Naive thymus-derived CD4-positive, alpha-beta T cell (primary cell): ENCODE measurements at regions not wholly inside any gene's neighbourhood (a gene's known extent, or its start where the extent isn't known, plus 50 kb on each side); places are given as distances from the start of the nearest gene placed in this dataset.

Experiments used
- ATAC-seq: fragments of 150-1000 bp; cut with Tn5 transposase; 2 replicates; pipeline ENCODE4 v1.10.0; 2021; ENCODE audit warnings: mild to moderate bottlenecking, moderate library complexity
- CTCF ChIA-PET: fragments of 350-600 bp; sonication (Branson Sonifier 250); formaldehyde crosslinking; loops from one replicate; lab custom pipeline; 2021; ENCODE audit warnings: antibody characterized with exemption; lab: Charles Lee
- POLR2A ChIA-PET: fragments of 350-600 bp; sonication (Branson Sonifier 250); formaldehyde crosslinking; loops from one replicate; lab custom pipeline; 2021; ENCODE audit warnings: antibody characterized with exemption, inconsistent platforms; lab: Charles Lee
- DNase-seq, 9 donors: peaks; one replicate each; pipeline versions ENCODE4 v3.0.0 to v3.0.0-alpha.2; 2020 to 2022; ENCODE audit warnings: mixed read lengths in 1 of 9
- H3K27ac ChIP-seq: one replicate; pipeline ENCODE4 v1.7.0; 2013; ENCODE audit warnings: mild to moderate bottlenecking, low read depth, low read length, moderate library complexity
- H3K27me3 ChIP-seq, 2 donors: one replicate each; pipeline ENCODE4 v1.7.0; 2013; ENCODE audit warnings: low read length in 2 of 2, mild to moderate bottlenecking in 2 of 2, moderate library complexity in 2 of 2; ENCODE audit not compliant: control insufficient read depth in 2 of 2, insufficient read depth in 2 of 2
- H3K36me3 ChIP-seq, 3 experiments: 1 replicate in 2 of 3; 2 replicates in 1 of 3; pipeline ENCODE4 v1.7.0; 2013; ENCODE audit warnings: low read length in 3 of 3, mild to moderate bottlenecking in 3 of 3, moderate library complexity in 1 of 3; ENCODE audit not compliant: insufficient read depth in 3 of 3, control insufficient read depth in 2 of 3
- H3K4me1 ChIP-seq, 2 donors: one replicate each; pipeline ENCODE4 v1.7.0; 2013; ENCODE audit warnings: low read length in 2 of 2, mild to moderate bottlenecking in 2 of 2, moderate library complexity in 1 of 2; ENCODE audit not compliant: control insufficient read depth in 2 of 2, insufficient read depth in 2 of 2
- H3K4me3 ChIP-seq: 2 replicates; pipeline ENCODE4 v1.7.0; 2013; ENCODE audit warnings: mild to moderate bottlenecking, low read length
- H3K9me3 ChIP-seq, 3 experiments: 1 replicate in 2 of 3; 2 replicates in 1 of 3; pipeline ENCODE4 v1.7.0; 2013; ENCODE audit warnings: low read length in 3 of 3; ENCODE audit not compliant: control insufficient read depth in 2 of 3
- H3K27ac Mint-ChIP-seq, 9 donors: one replicate each; pipeline ENCODE4 v1.8.0; 2020 to 2022; ENCODE audit warnings: mixed read lengths in 9 of 9, mild to moderate bottlenecking in 8 of 9, moderate library complexity in 5 of 9, inconsistent platforms in 2 of 9
- H3K27me3 Mint-ChIP-seq, 5 donors: one replicate each; pipeline ENCODE4 v1.8.0; 2021 to 2022; ENCODE audit warnings: mixed read lengths in 5 of 5, mild to moderate bottlenecking in 1 of 5
- H3K36me3 Mint-ChIP-seq, 5 donors: one replicate each; pipeline ENCODE4 v1.8.0; 2020 to 2022; ENCODE audit warnings: mixed read lengths in 5 of 5, mild to moderate bottlenecking in 3 of 5, inconsistent platforms in 1 of 5
- H3K4me1 Mint-ChIP-seq, 7 donors: one replicate each; pipeline ENCODE4 v1.8.0; 2020 to 2022; ENCODE audit warnings: mixed read lengths in 7 of 7, mild to moderate bottlenecking in 3 of 7, inconsistent platforms in 1 of 7
- H3K4me3 Mint-ChIP-seq, 10 donors: one replicate each; pipeline ENCODE4 v1.8.0; 2020 to 2022; ENCODE audit warnings: mild to moderate bottlenecking in 10 of 10, mixed read lengths in 10 of 10, moderate library complexity in 6 of 10, inconsistent platforms in 2 of 10
- H3K9me3 Mint-ChIP-seq, 11 donors: one replicate each; pipeline ENCODE4 v1.8.0; 2020 to 2022; ENCODE audit warnings: mixed read lengths in 11 of 11, mild to moderate bottlenecking in 4 of 11, inconsistent platforms in 1 of 11, moderate library complexity in 1 of 11
- intact Hi-C, 2 donors: fragments of 100-400 bp; cut with micrococcal nuclease; formaldehyde crosslinking; loops; one replicate each; pipeline ENCODE4 v1.15.1; 2023

DNA sequence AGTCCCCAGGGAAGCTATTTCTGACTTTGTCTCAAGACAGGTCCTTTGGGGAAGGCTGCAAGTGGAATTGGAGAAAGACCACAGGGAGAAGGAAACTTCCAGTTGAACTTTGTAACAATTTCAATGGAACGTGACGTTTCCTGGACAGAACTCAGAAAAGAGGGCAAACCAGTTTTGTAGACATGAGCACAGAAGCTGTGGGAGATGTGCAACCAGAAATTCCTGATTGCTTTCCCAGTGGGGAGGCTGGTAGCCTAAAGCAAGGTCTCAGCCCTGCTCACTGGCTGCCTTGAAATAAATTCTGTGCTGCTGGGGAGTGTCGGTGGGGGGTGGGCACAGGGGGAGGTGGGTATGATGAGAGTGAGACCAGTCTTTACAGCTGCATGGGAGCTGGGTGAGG, 1206.7 kb upstream of the ADGRL2 start:
- peaks cover 12 to 62% (median 27%) of the 10 kb centered on the region in 11 donors for H3K9me3 Mint-ChIP-seq
- intact Hi-C loops: no loop called here

DNA sequence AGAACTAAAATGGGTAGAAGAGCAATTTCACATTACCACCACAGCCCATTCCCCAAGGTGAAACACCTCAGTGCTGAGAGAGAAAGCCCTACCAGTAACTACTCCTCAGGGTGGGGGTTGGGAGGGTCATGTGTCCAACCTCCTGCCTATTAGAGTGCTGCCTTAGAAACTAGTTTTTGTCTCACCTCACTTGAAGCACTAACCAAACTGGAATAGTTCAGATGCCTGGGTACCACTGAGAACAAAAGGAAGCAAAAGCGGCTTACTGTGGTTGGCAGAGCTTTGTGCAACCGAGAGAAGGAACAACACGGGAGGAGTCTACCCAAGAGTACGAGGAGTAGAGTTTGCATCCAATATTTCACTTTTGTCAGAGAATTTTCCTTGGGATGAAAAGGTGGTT, 1207.5 kb upstream of the ADGRL2 start:
- Mint-ChIP-seq H3K9me3 (peaks cover 12 to 56% (median 27%) of the 10 kb centered on the region in 11 donors), H3K36me3 (peaks cover 0 to 8% (median 0%) of the 10 kb centered on the region in 5 donors), H3K27me3 (no peaks in the 10 kb centered on the region), H3K27ac (no peak overlapping the region), H3K4me1 (no peaks in the 10 kb centered on the region), H3K4me3 (no peak overlapping the region)
- Histone ChIP-seq H3K27me3 (no peaks in the 10 kb centered on the region), H3K36me3 (no peaks in the 10 kb centered on the region), H3K4me1 (no peaks in the 10 kb centered on the region), H3K4me3 (no peak overlapping the region), H3K27ac (no peak overlapping the region), H3K9me3 (peaks cover 0 to 11% (median 3%) of the 10 kb centered on the region in 3 experiments)
- intact Hi-C loops: no loop called here
- DNase-seq: no peak
- ChIA-PET CTCF (no interaction called here), POLR2A (no interaction called here)
- ATAC-seq: no peak

More for the DNA sequence above, 1206.7 kb upstream of the ADGRL2 start:
- Histone ChIP-seq H3K27ac (no peak overlapping the region), H3K9me3 (peaks cover 0 to 11% (median 3%) of the 10 kb centered on the region in 3 experiments), H3K4me1 (no peaks in the 10 kb centered on the region), H3K27me3 (no peaks in the 10 kb centered on the region), H3K36me3 (no peaks in the 10 kb centered on the region), H3K4me3 (no peak overlapping the region)
- POLR2A ChIA-PET: no interaction called here
- Mint-ChIP-seq H3K27ac (no peak overlapping the region), H3K36me3 (peaks cover 0 to 8% (median 0%) of the 10 kb centered on the region in 5 donors), H3K27me3 (no peaks in the 10 kb centered on the region), H3K4me3 (no peak overlapping the region), H3K4me1 (no peaks in the 10 kb centered on the region)
- ATAC-seq: no peak
- CTCF ChIA-PET: no interaction called here
- no peak for DNase-seq

DNA sequence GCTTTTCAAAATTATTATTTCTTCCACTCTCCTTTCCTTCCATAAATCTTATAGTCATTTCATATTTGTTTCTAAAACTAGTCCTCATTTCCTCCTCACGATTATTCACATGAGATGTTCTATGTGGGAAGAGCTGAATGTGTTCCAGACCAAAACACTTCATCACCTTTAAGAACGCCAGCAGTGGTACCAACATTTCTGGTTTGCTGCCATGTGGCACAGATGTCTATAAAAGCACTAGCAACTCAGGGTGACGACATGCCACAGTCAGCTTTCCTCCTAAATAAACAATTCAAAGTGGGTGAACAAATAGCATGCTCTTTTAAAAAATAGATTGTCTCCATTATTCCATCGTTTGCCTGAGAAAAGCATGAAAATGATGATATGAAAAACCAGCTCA, 1217.8 kb upstream of the ADGRL2 start:
- no peak for ATAC-seq
- intact Hi-C loops: no loop called here
- CTCF ChIA-PET: no interaction called here
- H3K36me3 ChIP-seq: no peaks in the 10 kb centered on the region
- no peaks in the 10 kb centered on the region for H3K27me3 Mint-ChIP-seq
- H3K4me1 ChIP-seq: no peaks in the 10 kb centered on the region
- no peaks in the 10 kb centered on the region for H3K27me3 ChIP-seq
- POLR2A ChIA-PET: no interaction called here
- H3K27ac Mint-ChIP-seq: no peak overlapping the region
- no peak for DNase-seq
- H3K27ac ChIP-seq: no peak overlapping the region
- H3K9me3 Mint-ChIP-seq: peaks cover 3 to 21% (median 11%) of the 10 kb centered on the region in 11 donors
- no peak overlapping the region for H3K4me3 Mint-ChIP-seq
- H3K4me1 Mint-ChIP-seq: no peaks in the 10 kb centered on the region
- H3K36me3 Mint-ChIP-seq: no peaks in the 10 kb centered on the region
- H3K9me3 ChIP-seq: peaks cover 0 to 6% (median 4%) of the 10 kb centered on the region in 3 experiments
- no peak overlapping the region for H3K4me3 ChIP-seq

DNA sequence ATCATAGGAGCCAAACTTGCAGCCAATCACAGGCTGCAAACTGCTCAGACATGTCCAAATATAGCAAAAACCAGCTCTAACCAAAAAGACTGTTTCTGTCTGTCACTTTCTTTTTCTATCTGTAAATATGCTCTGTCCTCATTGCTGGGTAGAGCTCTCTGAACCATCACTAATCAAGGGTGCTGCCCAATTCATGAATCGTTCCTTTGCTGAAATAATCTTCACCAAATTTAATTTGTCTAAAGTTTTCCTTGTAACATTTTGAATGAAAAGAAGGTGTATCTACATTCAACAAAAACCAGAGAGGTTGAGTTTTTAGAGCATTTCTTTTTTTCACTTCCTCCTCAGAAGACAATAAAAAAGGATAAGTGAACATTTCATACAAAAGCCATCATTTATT, 1221.7 kb upstream of the ADGRL2 start:
- ATAC-seq (no peak), DNase-seq (no peak)
- Mint-ChIP-seq H3K4me3 (no peak overlapping the region), H3K27me3 (no peaks in the 10 kb centered on the region), H3K4me1 (no peaks in the 10 kb centered on the region), H3K27ac (no peak overlapping the region), H3K36me3 (no peaks in the 10 kb centered on the region), H3K9me3 (peaks cover 0 to 18% (median 6%) of the 10 kb centered on the region in 11 donors)
- Histone ChIP-seq H3K27me3 (no peaks in the 10 kb centered on the region), H3K4me3 (no peak overlapping the region), H3K36me3 (no peaks in the 10 kb centered on the region), H3K4me1 (no peaks in the 10 kb centered on the region), H3K27ac (no peak overlapping the region), H3K9me3 (peaks cover 0 to 3% (median 0%) of the 10 kb centered on the region in 3 experiments)
- ChIA-PET POLR2A (no interaction called here), CTCF (no interaction called here)
- intact Hi-C loops: no loop called here

DNA sequence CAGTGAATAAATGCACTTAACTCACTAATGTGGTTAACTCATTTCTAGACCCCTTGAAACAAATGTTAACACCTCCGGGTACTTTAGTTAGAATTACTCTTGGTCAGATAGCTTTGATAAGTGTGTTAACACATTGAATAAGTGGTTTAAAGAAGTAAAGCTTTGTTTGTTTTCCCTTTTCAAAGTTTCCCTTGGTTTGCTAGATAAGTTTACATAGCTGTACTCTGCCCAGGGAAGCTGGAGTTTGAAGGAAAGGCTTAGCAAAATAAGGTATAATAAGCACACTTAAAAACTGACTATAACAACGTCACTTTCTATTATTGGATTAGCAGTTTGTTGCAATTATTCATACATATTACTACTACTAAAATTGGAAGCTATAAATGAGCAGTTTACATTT, 1233.9 kb upstream of the ADGRL2 start:
- CTCF ChIA-PET: no interaction called here

DNA sequence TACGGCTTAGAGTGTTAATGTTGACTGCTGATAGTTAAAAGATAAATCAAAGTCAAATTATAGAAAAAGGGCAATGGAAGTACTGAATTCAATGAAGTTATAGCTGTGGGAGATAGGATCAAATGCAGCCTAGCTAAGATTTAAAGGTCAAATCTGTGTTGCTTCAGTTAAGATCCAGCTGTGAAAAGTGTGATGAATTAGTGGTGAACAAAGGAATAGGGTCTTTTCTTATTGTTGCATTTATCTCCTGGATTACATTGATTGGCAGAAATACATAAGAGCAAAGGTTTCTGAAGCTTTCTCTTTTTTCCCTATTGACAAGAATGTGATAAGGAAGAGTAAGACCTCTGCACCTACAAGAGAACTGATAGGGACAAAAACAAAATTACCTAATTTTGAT, 1234.6 kb upstream of the ADGRL2 start:
- H3K27me3 ChIP-seq: no peaks in the 10 kb centered on the region
- H3K36me3 Mint-ChIP-seq: no peaks in the 10 kb centered on the region
- ChIA-PET POLR2A (no interaction called here), CTCF (no interaction called here)
- ATAC-seq: no peak
- intact Hi-C loops: no loop called here
- DNase-seq: no peak
- no peaks in the 10 kb centered on the region for H3K36me3 ChIP-seq
- no peaks in the 10 kb centered on the region for H3K27me3 Mint-ChIP-seq
- no peak overlapping the region for H3K4me3 Mint-ChIP-seq
- H3K9me3 ChIP-seq: no peaks in the 10 kb centered on the region
- no peak overlapping the region for H3K27ac Mint-ChIP-seq
- no peak overlapping the region for H3K27ac ChIP-seq
- H3K9me3 Mint-ChIP-seq: peaks cover 0 to 9% (median 0%) of the 10 kb centered on the region in 11 donors
- H3K4me1 ChIP-seq: no peaks in the 10 kb centered on the region
- no peak overlapping the region for H3K4me3 ChIP-seq
- H3K4me1 Mint-ChIP-seq: no peaks in the 10 kb centered on the region

More for the DNA sequence above, 1233.9 kb upstream of the ADGRL2 start:
- no peaks in the 10 kb centered on the region for H3K4me1 ChIP-seq
- H3K4me1 Mint-ChIP-seq: no peaks in the 10 kb centered on the region
- no peaks in the 10 kb centered on the region for H3K9me3 ChIP-seq
- no peaks in the 10 kb centered on the region for H3K36me3 ChIP-seq
- H3K27ac Mint-ChIP-seq: no peak overlapping the region
- no peaks in the 10 kb centered on the region for H3K27me3 ChIP-seq
- no peak overlapping the region for H3K4me3 Mint-ChIP-seq
- ATAC-seq: no peak
- no peak overlapping the region for H3K4me3 ChIP-seq
- no peaks in the 10 kb centered on the region for H3K36me3 Mint-ChIP-seq
- POLR2A ChIA-PET: no interaction called here
- intact Hi-C loops: no loop called here
- peaks cover 0 to 4% (median 0%) of the 10 kb centered on the region in 11 donors for H3K9me3 Mint-ChIP-seq
- H3K27me3 Mint-ChIP-seq: no peaks in the 10 kb centered on the region
- DNase-seq: no peak
- H3K27ac ChIP-seq: no peak overlapping the region

DNA sequence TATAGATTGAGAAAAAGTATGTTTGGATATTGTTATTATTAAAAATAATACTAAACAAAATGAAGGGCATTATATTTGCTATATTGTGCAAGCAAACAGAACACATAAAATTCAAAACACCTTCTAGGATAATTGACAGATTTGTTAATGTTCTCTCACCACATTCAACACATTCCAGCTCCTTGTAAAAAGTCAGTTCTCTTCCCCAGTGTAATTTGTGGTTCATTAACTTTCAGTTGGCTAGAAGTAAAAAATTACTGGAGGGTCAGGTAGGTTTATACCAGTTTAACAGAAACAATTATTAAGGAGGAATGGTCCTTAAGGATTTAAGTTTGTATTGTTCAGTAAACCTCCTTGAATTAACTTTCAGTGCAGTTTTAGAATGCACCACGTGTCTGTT, 1235.3 kb upstream of the ADGRL2 start:
- H3K4me3 Mint-ChIP-seq: no peak overlapping the region
- no peak overlapping the region for H3K27ac Mint-ChIP-seq
- no peaks in the 10 kb centered on the region for H3K27me3 Mint-ChIP-seq
- DNase-seq (no peak), ATAC-seq (no peak)
- intact Hi-C loops: no loop called here
- H3K36me3 Mint-ChIP-seq: no peaks in the 10 kb centered on the region
- ChIA-PET POLR2A (no interaction called here), CTCF (no interaction called here)
- no peaks in the 10 kb centered on the region for H3K4me1 Mint-ChIP-seq
- peaks cover 0 to 12% (median under 1%) of the 10 kb centered on the region in 11 donors for H3K9me3 Mint-ChIP-seq
- no peaks in the 10 kb centered on the region for H3K4me1 ChIP-seq
- H3K27me3 ChIP-seq: no peaks in the 10 kb centered on the region
- no peak overlapping the region for H3K27ac ChIP-seq
- H3K4me3 ChIP-seq: no peak overlapping the region
- H3K36me3 ChIP-seq: no peaks in the 10 kb centered on the region
- no peaks in the 10 kb centered on the region for H3K9me3 ChIP-seq
